Mammary epithelial cell (primary cell): ENCODE measurements at regions not wholly inside any gene's neighbourhood (a gene's known extent, or its start where the extent isn't known, plus 50 kb on each side); places are given as distances from the start of the nearest gene placed in this dataset.

ENCODE experiments used
- CTCF ChIP-seq, 2 donors: IDR thresholded peaks in 1 of 2; conservative IDR thresholded peaks in 1 of 2; 2 replicates each; pipeline ENCODE4 v1.5.1; 2011 to 2012; ENCODE audit warnings: inconsistent platforms in 2 of 2, low read length in 2 of 2, mild to moderate bottlenecking in 2 of 2, control low read depth in 1 of 2, low read depth in 1 of 2; ENCODE audit not compliant: insufficient read depth in 1 of 2; ENCODE audit errors: extremely low read depth in 1 of 2
- EZH2 ChIP-seq: IDR thresholded peaks from 2 replicates; pipeline ENCODE4 v1.6.1; 2012; ENCODE audit warnings: low read length, inconsistent platforms, borderline replicate concordance

GRCh38 chr6:65819152-65819551 lies 112.1 kb upstream of the EYS start:
- TF ChIP-seq EZH2 (no peak), CTCF (conservative IDR thresholded peaks at IDR 0.05 in 1 of 2, IDR thresholded peaks at IDR 0.05 in 1 of 2; ENCODE audit: extremely low read depth in 1 of 2, insufficient read depth in 1 of 2, low read depth in 1 of 2, low read length in 2 of 2) (no peak)
